GM23338 (cell line): ENCODE measurements at regions not wholly inside any gene's neighbourhood (a gene's known extent, or its start where the extent isn't known, plus 50 kb on each side); places are given as distances from the start of the nearest gene placed in this dataset.

Source experiments
- ATAC-seq: fragments of 200-7000 bp; cut with Tn5 transposase; 3 replicates; pipeline ENCODE4 v1.9.1; 2020
- DNase-seq: peaks from one replicate; pipeline ENCODE4 v3.0.0-alpha.2; 2015; ENCODE audit warnings: low spot score
- H2AFZ ChIP-seq: fragments of 200-600 bp; sonication (generic); 2 replicates; pipeline ENCODE4 v1.8.0; 2016; ENCODE audit warnings: antibody characterized with exemption, mild to moderate bottlenecking, moderate library complexity
- H3F3A ChIP-seq: fragments of 200-600 bp; sonication (generic); replicated peaks from 2 replicates; pipeline ENCODE4 v1.8.0; 2017; ENCODE audit warnings: antibody characterized with exemption, mixed run types, low read depth
- H3K27ac ChIP-seq: fragments of 200-600 bp; sonication (generic); 2 replicates; pipeline ENCODE4 v1.6.1; 2016; ENCODE audit warnings: low read depth
- H3K27me3 ChIP-seq: fragments of 200-600 bp; sonication (generic); 2 replicates; pipeline ENCODE4 v1.8.0; 2016; ENCODE audit warnings: mild to moderate bottlenecking, mixed run types, moderate library complexity; ENCODE audit not compliant: insufficient read depth
- H3K36me3 ChIP-seq: fragments of 200-600 bp; sonication (generic); 2 replicates; pipeline ENCODE4 v1.8.0; 2016; ENCODE audit warnings: mild to moderate bottlenecking; ENCODE audit not compliant: insufficient read depth
- H3K4me1 ChIP-seq: fragments of 200-600 bp; sonication (generic); 2 replicates; pipeline ENCODE4 v1.8.0; 2016; ENCODE audit warnings: mild to moderate bottlenecking, moderate library complexity; ENCODE audit not compliant: insufficient read depth
- H3K4me2 ChIP-seq: fragments of 200-600 bp; sonication (generic); 2 replicates; pipeline ENCODE4 v1.7.1; 2017; ENCODE audit warnings: mixed run types
- H3K4me3 ChIP-seq: fragments of 200-600 bp; sonication (generic); 2 replicates; pipeline ENCODE4 v1.6.1; 2016; ENCODE audit warnings: mixed run types
- H3K79me2 ChIP-seq: fragments of 200-600 bp; sonication (generic); replicated peaks from 2 replicates; pipeline ENCODE4 v1.8.0; 2017; ENCODE audit warnings: mild to moderate bottlenecking; ENCODE audit not compliant: insufficient read depth
- H3K9me2 ChIP-seq: fragments of 200-600 bp; sonication (generic); 2 replicates; pipeline ENCODE4 v1.8.0; 2017; ENCODE audit not compliant: insufficient read depth
- H4K20me1 ChIP-seq: fragments of 200-600 bp; sonication (generic); replicated peaks from 2 replicates; pipeline ENCODE4 v1.8.0; 2017; ENCODE audit warnings: mild to moderate bottlenecking; ENCODE audit not compliant: insufficient read depth
- H3K27ac Mint-ChIP-seq: 2 replicates; pipeline ENCODE4 v1.8.0; 2020; ENCODE audit warnings: inconsistent platforms, mild to moderate bottlenecking, moderate library complexity, mixed read lengths
- H3K27me3 Mint-ChIP-seq: 3 replicates; pipeline ENCODE4 v1.8.0; 2022; ENCODE audit warnings: low read depth, mild to moderate bottlenecking, moderate library complexity, mixed read lengths, inconsistent platforms; ENCODE audit not compliant: insufficient read depth, poor library complexity
- H3K36me3 Mint-ChIP-seq: 3 replicates; pipeline ENCODE4 v1.8.0; 2021; ENCODE audit warnings: low read depth, mild to moderate bottlenecking, inconsistent platforms, moderate library complexity, mixed read lengths
- H3K4me1 Mint-ChIP-seq: 3 replicates; pipeline ENCODE4 v1.8.0; 2020; ENCODE audit warnings: mild to moderate bottlenecking, inconsistent platforms, mixed read lengths
- H3K4me3 Mint-ChIP-seq: 3 replicates; pipeline ENCODE4 v1.8.0; 2021; ENCODE audit warnings: moderate library complexity, mild to moderate bottlenecking, inconsistent platforms, mixed read lengths
- H3K9me3 Mint-ChIP-seq: 3 replicates; pipeline ENCODE4 v1.8.0; 2020; ENCODE audit warnings: moderate library complexity, mild to moderate bottlenecking, inconsistent platforms, mixed read lengths
- CREB1 ChIP-seq: fragments of 250-450 bp; sonication (Bioruptor Pico); IDR thresholded peaks from 2 replicates; pipeline ENCODE4 v1.5.0; 2020; ENCODE audit warnings: low read depth, mild to moderate bottlenecking, moderate library complexity
- ETS1 ChIP-seq: IDR thresholded peaks from 2 replicates; pipeline ENCODE4 v1.6.1; 2016; ENCODE audit warnings: antibody characterized with exemption
- EZH2 ChIP-seq: fragments of 200-600 bp; sonication (generic); IDR thresholded peaks from one replicate; pipeline ENCODE4 v1.8.0; 2017; ENCODE audit warnings: antibody characterized with exemption, mild to moderate bottlenecking, low read depth; ENCODE audit not compliant: unreplicated experiment
- JUNB ChIP-seq: IDR thresholded peaks from one replicate; pipeline ENCODE4 v1.6.1; 2016; ENCODE audit warnings: antibody characterized with exemption; ENCODE audit not compliant: unreplicated experiment
- NANOG ChIP-seq: IDR thresholded peaks from 2 replicates; pipeline ENCODE4 v1.6.1; 2016; ENCODE audit warnings: antibody characterized with exemption, borderline replicate concordance
- POLR2AphosphoS5 ChIP-seq: IDR thresholded peaks from 2 replicates; pipeline ENCODE4 v1.6.1; 2016; ENCODE audit warnings: antibody characterized with exemption, low read depth
- REST ChIP-seq: IDR thresholded peaks from one replicate; pipeline ENCODE4 v1.6.1; 2018; ENCODE audit warnings: antibody characterized with exemption; ENCODE audit not compliant: unreplicated experiment
- STAT1 ChIP-seq: IDR thresholded peaks from one replicate; pipeline ENCODE4 v1.6.1; 2016; ENCODE audit warnings: antibody characterized with exemption; ENCODE audit not compliant: unreplicated experiment
- ZNF114 ChIP-seq: fragments of 250-450 bp; sonication (Bioruptor Pico); IDR thresholded peaks from 2 replicates; pipeline ENCODE4 v1.5.0; 2020; ENCODE audit warnings: mild to moderate bottlenecking, moderate library complexity
- ZNF331 ChIP-seq: fragments of 250-450 bp; sonication (Bioruptor Pico); IDR thresholded peaks from 2 replicates; pipeline ENCODE4 v1.5.0; 2020; ENCODE audit warnings: low read depth, mild to moderate bottlenecking, moderate library complexity
- TF ChIP-seq, protein P1 (sequence below), 2 experiments: fragments of 200-600 bp in 1 of 2; sonication (generic) in 1 of 2; conservative IDR thresholded peaks; 2 replicates each; pipeline versions ENCODE4 v1.5.1 to v1.6.1; 2016 to 2017; ENCODE audit warnings: antibody characterized with exemption in 2 of 2, low read depth in 2 of 2, mild to moderate bottlenecking in 2 of 2, moderate library complexity in 1 of 2

DNA sequence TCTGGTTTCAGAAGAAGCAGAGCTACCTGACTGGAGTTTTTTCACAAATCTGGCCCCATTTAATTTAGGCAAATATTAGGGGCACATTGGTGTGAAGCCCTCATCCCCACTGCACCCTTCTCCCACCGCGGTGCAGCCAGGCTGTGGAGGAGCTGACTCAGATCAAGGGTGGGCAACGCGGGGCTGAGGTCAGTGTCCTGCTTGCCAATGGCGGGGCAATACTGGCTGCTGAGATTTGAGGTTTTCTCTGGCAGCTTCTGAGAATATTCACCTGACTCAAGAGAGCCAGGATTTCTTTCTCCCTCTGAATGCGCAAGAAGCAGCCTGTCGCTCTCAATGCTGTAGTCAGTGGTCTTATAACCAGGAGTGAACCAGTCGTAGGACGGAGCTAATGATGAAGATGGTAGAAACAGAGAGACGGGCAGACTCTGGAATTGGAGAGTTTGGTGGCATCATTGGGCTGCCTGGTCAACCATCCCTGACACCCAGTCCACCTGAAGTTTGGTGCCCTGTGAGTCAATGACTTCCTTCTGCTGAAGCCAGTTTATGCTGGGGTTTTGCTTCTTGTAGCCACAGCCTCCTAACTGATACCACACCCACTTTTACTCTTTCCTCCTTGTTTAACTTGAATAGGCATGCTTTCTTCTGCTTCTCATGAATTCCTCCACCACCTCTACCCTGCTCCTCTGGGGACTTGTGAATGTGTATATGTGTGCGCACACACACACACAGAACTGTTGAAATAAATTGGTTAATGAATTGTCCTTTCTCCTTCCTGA is 123.7 kb upstream of the CTBP2 start:
- DNase-seq, result no peak
- no peak overlapping the region for H3K4me2 ChIP-seq
- H3K27me3 ChIP-seq, result no peaks in the 10 kb centered on the region
- H3K27ac Mint-ChIP-seq, result no peak overlapping the region
- no peaks in the 10 kb centered on the region for H3K4me1 Mint-ChIP-seq
- no peaks in the 10 kb centered on the region for H3K36me3 ChIP-seq
- ATAC-seq, result no peak
- no peaks in the 10 kb centered on the region for H4K20me1 ChIP-seq
- H2AFZ ChIP-seq, result no peak overlapping the region
- peaks cover 7% of the 10 kb centered on the region; the same call in 1 of the 3 replicates for H3K9me3 Mint-ChIP-seq
- no peak overlapping the region for H3K27ac ChIP-seq
- H3K27me3 Mint-ChIP-seq, result peaks cover 7% of the 10 kb centered on the region
- H3K9me2 ChIP-seq, result peaks cover 6% of the 10 kb centered on the region; the same call in 1 of the 2 replicates
- H3K36me3 Mint-ChIP-seq, result peaks cover 3% of the 10 kb centered on the region; the same call in 1 of the 3 replicates
- H3K79me2 ChIP-seq, result no peaks in the 10 kb centered on the region
- TF ChIP-seq EZH2 (no peak), POLR2AphosphoS5 (no peak), CREB1 (CRISPR knock-in tag) (no peak), ZNF331 (CRISPR knock-in tag) (no peak), JUNB (no peak), ETS1 (no peak), STAT1 (no peak), NANOG (no peak), ZNF114 (CRISPR knock-in tag) (no peak), REST (no peak)
- TF ChIP-seq, protein P1, sequence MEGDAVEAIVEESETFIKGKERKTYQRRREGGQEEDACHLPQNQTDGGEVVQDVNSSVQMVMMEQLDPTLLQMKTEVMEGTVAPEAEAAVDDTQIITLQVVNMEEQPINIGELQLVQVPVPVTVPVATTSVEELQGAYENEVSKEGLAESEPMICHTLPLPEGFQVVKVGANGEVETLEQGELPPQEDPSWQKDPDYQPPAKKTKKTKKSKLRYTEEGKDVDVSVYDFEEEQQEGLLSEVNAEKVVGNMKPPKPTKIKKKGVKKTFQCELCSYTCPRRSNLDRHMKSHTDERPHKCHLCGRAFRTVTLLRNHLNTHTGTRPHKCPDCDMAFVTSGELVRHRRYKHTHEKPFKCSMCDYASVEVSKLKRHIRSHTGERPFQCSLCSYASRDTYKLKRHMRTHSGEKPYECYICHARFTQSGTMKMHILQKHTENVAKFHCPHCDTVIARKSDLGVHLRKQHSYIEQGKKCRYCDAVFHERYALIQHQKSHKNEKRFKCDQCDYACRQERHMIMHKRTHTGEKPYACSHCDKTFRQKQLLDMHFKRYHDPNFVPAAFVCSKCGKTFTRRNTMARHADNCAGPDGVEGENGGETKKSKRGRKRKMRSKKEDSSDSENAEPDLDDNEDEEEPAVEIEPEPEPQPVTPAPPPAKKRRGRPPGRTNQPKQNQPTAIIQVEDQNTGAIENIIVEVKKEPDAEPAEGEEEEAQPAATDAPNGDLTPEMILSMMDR (conservative IDR thresholded peaks at IDR 0.05; ENCODE audit: low read depth in 2 of 2), result no peak
- no peaks in the 10 kb centered on the region for H3F3A ChIP-seq
- H3K4me3 ChIP-seq, result no peak overlapping the region
- H3K4me1 ChIP-seq, result no peaks in the 10 kb centered on the region
- H3K4me3 Mint-ChIP-seq, result no peak overlapping the region
